Brain microvascular endothelial cell (primary cell): ENCODE measurements at regions not wholly inside any gene's neighbourhood (a gene's known extent, or its start where the extent isn't known, plus 50 kb on each side); places are given as distances from the start of the nearest gene placed in this dataset.

Experiments used
- DNase-seq: peaks from one replicate; pipeline ENCODE4 v3.0.0-alpha.2; 2020
- H3K27ac ChIP-seq: fragments of 250-450 bp; sonication (Bioruptor Pico); 2 replicates; pipeline ENCODE4 v1.5.1; 2020; ENCODE audit warnings: mild to moderate bottlenecking, moderate library complexity
- H3K27me3 ChIP-seq: fragments of 250-450 bp; sonication (Bioruptor Pico); replicated peaks from 2 replicates; pipeline ENCODE4 v1.5.1; 2020; ENCODE audit warnings: mild to moderate bottlenecking
- H3K36me3 ChIP-seq: fragments of 250-450 bp; sonication (Bioruptor Pico); replicated peaks from 2 replicates; pipeline ENCODE4 v1.5.1; 2020; ENCODE audit warnings: mild to moderate bottlenecking
- H3K4me3 ChIP-seq: 2 replicates; pipeline ENCODE4 v1.5.1; 2011; ENCODE audit warnings: low read depth, mild to moderate bottlenecking, control low read depth, low read length, moderate library complexity
- CTCF ChIP-seq: IDR thresholded peaks from 2 replicates; pipeline ENCODE4 v1.5.1; 2011; ENCODE audit warnings: low read depth, mild to moderate bottlenecking, moderate library complexity, low read length, control low read depth, inconsistent platforms; ENCODE audit errors: missing control alignments
- in situ Hi-C: cut with HindIII; loops from 2 replicates; pipeline ENCODE4 v1.10.0; 2017; ENCODE audit warnings: low sequenced_read_pairs, low pct_ligation_motif_present

GRCh38 chr15:70478251-70478990, 284.9 kb downstream of the UACA start:
- no peak overlapping the region for H3K27ac ChIP-seq
- H3K36me3 ChIP-seq: no peaks in the 10 kb centered on the region
- H3K27me3 ChIP-seq: no peaks in the 10 kb centered on the region
- no peak overlapping the region for H3K4me3 ChIP-seq
- TF ChIP-seq CTCF: no peak
- no peak for DNase-seq
- in situ Hi-C loops: no loop called here

- in situ Hi-C loops: no loop called here
- TF ChIP-seq CTCF: no peak
- no peaks in the 10 kb centered on the region for H3K27me3 ChIP-seq
- H3K36me3 ChIP-seq: no peaks in the 10 kb centered on the region
- H3K27ac ChIP-seq: no peak overlapping the region
- no peak for DNase-seq
- no peak overlapping the region for H3K4me3 ChIP-seq
Measured at GRCh38 chr15:70477750-70478250, 285.6 kb downstream of the UACA start.

GRCh38 chr15:70476441-70476840, 286.9 kb downstream of the UACA start:
- in situ Hi-C loops: no loop called here
- Histone ChIP-seq H3K27me3 (no peaks in the 10 kb centered on the region), H3K27ac (no peak overlapping the region), H3K4me3 (no peak overlapping the region), H3K36me3 (no peaks in the 10 kb centered on the region)
- TF ChIP-seq CTCF: no peak
- no peak for DNase-seq

- TF ChIP-seq CTCF: no peak
- Histone ChIP-seq H3K27me3 (no peaks in the 10 kb centered on the region), H3K27ac (no peak overlapping the region), H3K4me3 (no peak overlapping the region), H3K36me3 (no peaks in the 10 kb centered on the region)
- in situ Hi-C loops: no loop called here
- no peak for DNase-seq
Measured at GRCh38 chr15:70475921-70476320, 287.4 kb downstream of the UACA start.

- DNase-seq: no peak
- Histone ChIP-seq H3K27ac (peak overlapping the region; percentile 54), H3K4me3 (peak overlapping the region; percentile 32), H3K36me3 (no peaks in the 10 kb centered on the region), H3K27me3 (no peaks in the 10 kb centered on the region)
- in situ Hi-C loops: no loop called here
- no peak for TF ChIP-seq CTCF
Measured at GRCh38 chr15:70475407-70475781, 288.0 kb downstream of the UACA start.
